ENCODE measurements at regions not wholly inside any gene's neighbourhood (a gene's known extent, or its start where the extent isn't known, plus 50 kb on each side); places are given as distances from the start of the nearest gene placed in this dataset.
"Not testable (repeated sequence)": the region's sequence is repeated elsewhere in the genome, so short reads cannot be mapped to it uniquely, and the experiment has no call there.

DNA sequence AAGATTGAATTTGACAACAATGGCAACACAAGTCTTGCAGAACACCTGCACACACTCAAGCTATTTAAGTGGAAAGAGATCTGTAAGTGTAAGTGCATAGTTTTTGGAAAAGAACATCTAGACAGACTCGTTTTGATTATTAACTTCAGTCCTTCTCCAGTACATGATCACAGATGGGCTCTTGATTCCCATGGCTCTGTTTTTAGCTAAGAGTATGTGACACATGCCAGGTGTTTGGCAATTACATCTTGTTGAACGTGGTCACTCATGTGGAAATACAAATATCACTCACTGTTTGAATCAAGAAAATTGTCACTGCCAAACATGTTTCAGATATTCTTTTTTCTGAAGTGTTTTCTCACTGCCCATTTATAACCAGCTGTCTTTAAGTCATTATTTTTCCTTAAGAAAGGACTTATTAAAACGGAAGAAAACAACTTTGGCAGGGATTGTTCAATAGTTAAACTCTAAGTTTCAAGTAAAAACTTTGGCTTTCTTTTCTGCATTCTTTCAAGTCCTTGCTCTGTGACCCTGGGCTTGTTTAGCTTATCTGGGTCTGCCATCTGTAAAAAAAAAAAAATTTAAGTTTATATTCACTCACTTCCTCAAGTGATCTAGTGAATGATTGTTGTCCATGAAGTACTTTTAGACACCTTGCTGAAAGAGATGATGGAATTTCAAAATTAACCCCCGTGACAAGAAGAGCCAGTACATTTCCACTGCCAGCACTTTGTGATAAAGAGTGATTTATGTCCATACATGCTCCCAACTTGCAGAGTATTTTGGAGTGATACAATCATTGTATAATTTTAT lies 125.4 kb downstream of the ATXN3L start:
- peak; percentile 64 for ATAC-seq

DNA sequence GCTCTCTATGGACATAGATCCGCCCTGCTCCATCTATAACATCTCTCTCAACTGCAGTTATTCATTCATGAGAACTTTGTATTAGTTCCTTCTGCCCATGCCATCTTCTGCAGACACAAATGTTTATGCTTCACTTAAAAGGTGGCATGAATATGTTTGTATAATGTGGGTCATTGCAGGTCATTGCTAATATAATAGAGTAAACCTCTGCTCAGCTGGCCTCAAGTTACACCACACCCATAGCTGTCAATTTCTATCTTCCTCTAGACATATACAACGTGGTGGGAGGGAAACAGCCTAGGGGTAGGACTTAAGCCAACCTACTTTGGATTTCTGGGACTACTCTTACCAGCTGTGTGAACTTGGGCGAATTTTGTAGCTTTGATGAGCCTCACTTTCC lies 129.8 kb downstream of the ATXN3L start:
- no peak for DNase-seq
- intact Hi-C loops (cut with micrococcal nuclease), result no loop called here
- no peak for ATAC-seq

More for the DNA sequence above, 125.4 kb downstream of the ATXN3L start:
- intact Hi-C loops (cut with micrococcal nuclease), result no loop called here
- DNase-seq, result no peak

DNA sequence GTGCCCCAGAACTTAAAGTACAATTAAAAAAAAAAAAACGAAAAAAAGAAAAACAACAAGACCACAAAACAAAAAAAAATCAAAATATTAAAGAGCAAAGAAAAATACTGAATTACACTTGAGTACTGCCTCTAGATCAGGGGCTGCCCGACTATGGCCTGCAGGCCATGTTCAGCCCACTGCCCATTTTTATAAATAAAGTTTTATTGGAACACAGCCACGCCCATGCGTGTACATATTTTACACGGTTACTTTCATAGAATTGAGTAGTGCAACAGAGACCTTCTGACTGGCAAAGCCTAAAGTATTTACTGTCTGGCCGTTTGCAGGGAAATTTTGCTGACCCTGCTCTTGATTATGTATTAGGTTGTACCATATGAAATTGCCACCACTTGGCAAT lies 130.5 kb downstream of the ATXN3L start:
- no peak for ATAC-seq
- DNase-seq, result no peak
- intact Hi-C loops (cut with micrococcal nuclease), result no loop called here

DNA sequence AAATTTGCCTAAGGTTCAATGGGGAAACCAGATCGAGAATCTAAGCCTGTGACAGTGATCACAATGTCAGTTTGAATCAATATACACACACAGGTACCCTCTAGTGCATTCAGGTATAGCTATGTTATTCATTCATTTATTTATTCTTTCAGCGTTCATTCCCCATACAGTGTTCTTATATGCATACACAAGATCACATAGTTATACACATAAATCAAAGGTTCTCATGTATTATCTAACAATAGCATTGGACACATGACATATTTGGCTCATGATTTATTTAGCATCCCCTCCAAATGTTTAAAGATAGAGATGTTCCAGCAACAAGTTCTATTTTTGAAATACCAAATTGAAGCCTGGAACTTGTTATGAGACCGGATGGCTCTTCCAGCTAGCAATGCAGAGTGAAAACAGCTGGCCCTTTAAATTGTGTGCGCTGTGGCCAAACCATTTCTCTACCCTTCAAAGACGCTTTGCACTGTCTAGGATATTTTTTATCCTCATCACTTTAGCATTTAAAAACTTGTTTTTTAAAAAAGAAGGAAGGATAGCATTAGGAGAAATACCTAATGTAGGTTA lies 131.0 kb downstream of the ATXN3L start:
- intact Hi-C loops (cut with micrococcal nuclease), result no loop called here
- ATAC-seq (peak; percentile 94), DNase-seq (no peak)

DNA sequence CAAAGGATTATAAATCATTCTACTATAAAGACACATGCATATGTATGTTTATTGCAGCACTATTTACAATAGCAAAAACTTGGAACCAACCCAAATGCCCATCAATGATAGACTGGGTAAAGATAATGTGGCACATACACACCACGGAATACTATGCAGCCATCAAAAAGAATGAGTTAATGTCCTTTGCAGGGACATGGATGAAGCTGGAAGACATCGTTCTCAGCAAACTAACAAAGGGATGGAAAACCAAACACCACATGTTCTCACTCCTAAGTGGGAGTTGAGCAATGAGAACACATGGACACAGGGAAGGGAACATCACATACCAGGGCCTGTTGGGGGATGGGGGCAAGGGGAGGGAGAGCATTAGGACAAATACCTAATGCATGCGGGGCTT lies 133.2 kb downstream of the ATXN3L start:
- intact Hi-C loops (cut with micrococcal nuclease); ATAC-seq; DNase-seq: not testable (repeated sequence)

DNA sequence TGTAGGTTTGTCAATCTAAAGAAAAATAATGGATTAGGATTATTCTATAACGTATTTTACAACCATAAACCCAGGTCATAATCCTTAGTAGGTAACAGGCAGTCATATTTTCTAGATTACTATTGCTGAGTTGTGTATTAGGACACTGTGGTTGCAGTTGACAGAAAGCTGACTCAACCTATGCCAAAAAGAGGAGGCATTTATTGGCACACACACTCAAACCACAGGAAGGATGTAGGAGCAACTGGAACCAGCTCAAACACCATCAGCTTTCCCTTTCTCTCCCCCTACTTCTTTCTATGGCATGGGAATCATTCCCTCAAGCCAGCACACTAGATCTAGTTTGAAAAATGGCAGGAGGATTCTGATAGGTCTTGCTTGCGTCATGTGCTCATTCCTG lies 136.4 kb upstream of the FAM9C start:
- DNase-seq, result no peak
- intact Hi-C loops (cut with micrococcal nuclease), result no loop called here

DNA sequence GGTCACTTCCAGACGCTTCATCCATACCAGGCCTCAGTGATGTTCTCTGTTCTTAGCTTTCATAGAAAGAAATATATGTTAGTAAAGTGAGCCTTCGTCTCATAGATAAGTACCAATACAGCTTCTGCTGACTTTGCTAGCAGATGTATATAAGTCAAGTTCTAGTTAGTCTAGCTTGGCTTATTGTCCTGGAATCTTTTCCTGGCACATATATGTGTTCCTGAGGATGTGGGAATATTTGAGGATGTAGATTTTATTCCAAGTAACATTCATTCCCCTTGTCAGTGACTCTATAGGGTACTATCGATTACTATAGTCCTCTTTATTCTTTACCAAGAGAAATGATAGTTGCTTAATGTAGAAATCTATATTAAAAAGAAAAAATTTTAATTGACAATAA lies 135.2 kb upstream of the FAM9C start:
- no peak for ATAC-seq
- intact Hi-C loops (cut with micrococcal nuclease), result no loop called here
- no peak for DNase-seq

More for the DNA sequence above, 136.4 kb upstream of the FAM9C start:
- ATAC-seq, result no peak

DNA sequence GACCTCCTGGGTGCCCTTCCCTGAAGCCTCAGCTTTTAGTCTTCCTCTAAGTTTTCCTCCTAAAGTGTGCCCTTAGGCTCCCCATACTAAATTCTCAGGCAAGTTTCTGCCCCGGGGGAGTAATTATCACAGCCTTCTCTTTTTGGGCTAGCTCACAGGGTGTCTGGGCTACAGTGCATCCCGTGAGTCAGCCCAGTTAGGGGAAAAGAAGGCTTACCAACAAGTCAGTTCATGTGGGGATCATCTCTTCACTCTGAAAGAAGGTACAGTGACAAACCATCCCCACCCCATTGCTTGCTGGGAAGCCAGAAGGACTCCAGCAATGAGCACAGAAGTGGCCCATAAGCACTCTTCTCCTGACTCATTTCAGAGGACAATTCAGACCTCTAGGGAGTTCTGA lies 134.7 kb upstream of the FAM9C start:
- DNase-seq, result no peak
- intact Hi-C loops (cut with micrococcal nuclease), result no loop called here
- ATAC-seq, result no peak

DNA sequence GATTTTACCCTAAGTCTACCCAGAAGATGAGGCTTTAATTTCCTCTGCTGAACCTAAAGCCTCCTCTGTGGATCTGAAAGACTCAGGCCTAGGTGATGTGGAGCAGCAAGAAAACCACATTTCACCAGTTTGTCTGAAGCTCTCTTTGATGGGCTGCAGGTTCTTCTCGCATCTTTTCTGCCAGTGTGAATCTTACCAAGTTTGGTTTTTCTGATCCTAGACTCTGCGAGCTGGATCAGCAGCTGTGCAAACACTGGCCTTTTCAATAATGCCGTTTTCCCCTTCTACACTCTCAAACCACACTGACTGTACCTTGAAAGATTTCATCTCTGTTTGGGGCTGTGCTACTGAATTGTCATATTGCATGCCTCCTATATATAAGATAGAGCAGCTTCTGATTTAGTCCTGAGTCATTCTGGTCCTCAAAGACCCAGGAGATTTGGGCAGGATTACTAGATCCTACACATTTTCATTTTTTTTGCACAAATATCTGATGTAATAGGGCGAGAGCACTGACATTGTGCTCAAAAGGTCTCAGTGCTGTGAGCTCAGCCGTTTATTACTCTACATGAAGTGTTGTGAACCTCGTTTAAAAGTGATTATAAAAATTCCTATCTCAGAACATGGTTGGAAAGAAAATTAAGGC lies 133.6 kb upstream of the FAM9C start:
- DNase-seq, result no peak
- ATAC-seq, result no peak
- intact Hi-C loops (cut with micrococcal nuclease), result no loop called here

DNA sequence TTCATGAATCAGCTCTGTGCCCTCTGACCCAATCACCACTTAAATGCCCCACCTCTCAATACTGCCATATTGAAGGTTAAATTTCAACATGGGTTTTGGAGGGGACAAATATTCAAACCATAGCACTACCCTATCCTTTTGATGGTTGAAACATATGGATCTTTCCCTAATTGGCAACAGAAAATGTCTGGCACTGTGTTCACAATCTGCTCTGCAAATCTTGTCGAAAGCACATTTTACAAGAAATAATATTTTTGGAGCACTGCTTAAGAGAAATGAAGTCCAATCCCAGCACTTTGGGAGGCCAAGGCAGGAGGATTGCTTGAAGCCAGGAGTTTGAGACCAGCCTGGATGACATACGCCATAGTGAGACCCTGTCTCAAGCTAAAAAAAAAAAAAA lies 130.6 kb upstream of the FAM9C start:
- no peak for DNase-seq
- intact Hi-C loops (cut with micrococcal nuclease), result no loop called here
- ATAC-seq, result no peak

DNA sequence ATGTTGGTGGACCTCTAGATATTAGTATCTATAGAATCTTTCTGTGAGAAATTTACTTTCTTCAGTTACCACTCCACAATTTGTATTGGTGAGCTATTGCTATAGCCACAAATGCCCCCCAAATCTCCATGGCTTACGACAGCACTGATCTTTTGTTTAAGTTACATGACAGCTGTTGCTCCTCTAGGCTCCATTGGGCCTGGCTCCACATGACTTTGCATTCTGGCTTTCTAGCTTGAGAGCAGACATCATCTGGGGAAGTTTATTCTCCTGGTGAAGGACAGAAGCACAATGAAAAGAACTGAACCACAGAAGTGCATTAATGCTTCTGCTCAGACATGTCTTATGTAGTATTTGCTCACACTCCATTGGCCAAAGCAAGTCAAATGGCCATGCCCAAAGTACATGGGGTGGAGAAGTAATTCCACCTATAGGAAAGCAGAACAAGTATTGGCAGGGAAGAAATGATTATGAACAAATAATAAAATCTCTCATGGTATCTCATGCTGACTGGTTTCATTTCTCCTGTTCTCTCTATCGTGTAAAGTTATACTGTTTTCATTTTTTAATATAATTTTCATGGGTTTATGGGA lies 126.6 kb upstream of the FAM9C start:
- no peak for ATAC-seq
- intact Hi-C loops (cut with micrococcal nuclease), result no loop called here
- no peak for DNase-seq

DNA sequence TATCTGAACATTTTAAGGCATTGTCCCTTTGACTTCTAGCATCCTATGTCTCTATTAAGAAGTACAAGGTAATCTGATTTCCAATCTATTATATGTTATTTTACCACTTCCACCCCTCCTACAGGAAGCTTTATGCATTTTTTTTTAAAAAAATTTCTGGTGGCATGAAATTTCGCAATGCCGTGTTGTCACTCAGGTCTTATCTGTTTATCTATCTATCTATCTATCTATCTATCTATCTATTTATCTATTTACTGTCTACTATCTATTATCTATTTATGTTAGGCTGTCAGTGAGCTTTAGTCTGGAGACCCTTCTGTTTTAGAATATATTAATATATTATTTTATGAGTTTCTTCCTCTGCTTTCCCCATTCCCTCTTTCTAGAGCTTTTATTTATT lies 125.3 kb upstream of the FAM9C start:
- intact Hi-C loops (cut with micrococcal nuclease), result no loop called here
- no peak for ATAC-seq
- no peak for DNase-seq

DNA sequence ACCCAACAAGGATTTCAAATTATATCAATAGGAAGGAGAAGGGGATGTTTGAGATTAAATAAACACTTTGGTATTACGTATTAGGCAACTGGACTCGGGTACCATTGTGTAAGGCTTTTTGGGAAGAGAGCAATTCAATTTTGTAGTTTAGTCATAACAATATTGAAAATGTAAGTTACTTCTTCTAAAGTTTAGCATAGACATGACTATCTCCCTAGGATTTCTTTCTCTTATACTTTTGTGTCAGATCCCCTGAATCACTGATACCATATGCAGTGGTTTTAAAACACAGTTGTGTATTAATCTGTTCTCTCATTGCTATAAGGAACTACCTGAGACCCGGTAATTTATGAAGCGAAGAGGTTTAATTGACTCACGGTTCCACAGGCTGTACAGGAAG lies 123.8 kb upstream of the FAM9C start:
- intact Hi-C loops (cut with micrococcal nuclease), result no loop called here
- DNase-seq (no peak), ATAC-seq (no peak)

DNA sequence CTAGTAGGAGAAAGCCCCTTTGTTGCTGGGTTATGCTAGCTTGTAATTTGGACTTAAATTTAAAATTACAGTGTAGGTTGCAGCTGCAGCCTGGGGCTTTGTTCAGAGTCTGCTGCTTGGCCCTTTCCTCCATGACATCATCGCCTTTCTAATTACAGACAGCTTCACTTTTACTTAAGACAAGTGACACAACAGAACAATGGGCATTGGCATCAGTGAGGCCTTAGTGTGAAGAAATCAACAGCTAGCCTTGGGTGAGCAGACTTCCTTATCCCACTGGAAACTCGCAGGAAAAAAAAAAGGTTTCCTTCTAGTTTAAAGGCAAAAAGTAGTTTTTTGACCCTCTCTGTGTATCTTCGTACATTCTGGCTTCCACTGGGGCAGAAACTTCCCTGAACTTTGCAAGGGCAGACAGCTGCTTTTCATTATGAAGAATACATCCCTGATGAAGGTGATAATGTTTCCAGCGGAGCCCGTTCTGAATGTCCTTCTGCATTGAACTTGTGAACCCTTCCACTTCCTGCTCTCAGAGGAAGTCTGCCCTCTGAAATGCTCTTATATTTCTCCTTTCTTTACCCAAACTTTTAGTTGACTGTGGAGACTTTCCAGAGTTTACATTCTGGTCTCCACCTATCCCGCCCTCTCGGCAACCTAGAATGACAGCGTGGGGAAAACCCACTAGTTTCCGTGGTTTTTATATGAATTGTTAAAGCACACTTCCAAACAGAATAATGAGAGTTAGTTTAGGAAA lies 123.2 kb upstream of the FAM9C start:
- peak; percentile 89 for ATAC-seq
- intact Hi-C loops (cut with micrococcal nuclease), result no loop called here
- DNase-seq, result no peak

DNA sequence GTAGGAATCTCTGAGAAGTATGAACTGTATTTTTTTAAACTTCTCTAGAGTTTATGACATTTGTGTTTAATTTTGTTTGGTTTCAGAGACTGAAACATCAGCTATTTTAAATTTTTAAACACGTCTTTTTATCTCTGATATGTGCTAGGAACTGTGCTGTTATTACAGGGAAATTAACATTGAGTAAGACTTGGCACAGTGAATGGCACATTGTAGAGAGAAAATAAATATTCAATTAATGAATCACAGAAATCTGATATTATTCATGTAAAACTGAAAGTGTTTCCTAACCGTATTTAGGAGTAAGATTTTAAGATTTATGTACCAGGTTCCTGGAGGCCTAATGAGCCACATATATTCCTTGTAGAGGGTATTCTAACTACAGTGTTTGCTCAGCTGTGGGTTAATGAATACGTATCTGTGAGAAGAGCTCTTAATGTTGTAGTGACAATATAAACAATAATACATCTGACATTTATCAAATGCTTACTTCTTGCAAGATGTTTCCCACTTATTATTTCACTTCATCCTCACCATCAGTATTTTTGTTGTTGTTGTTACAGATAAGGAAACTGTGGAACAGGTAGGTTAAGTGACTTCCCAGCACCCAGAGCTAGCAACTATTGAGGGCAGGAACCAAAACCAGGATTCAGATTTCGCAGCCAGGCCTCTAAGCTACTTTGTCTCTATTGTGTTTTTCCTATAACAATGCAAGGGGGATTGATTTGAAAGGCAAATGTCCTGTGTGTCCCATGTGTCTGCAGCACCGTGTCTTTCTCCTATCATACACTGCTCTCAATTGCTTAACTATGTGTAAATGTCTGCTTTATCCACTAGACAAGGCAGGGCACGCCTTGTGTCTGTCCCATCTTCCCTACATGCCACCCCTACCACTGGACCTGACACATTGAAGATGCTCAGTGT lies 121.1 kb upstream of the FAM9C start:
- DNase-seq (no peak), ATAC-seq (peak; percentile 30)
- intact Hi-C loops (cut with micrococcal nuclease), result no loop called here

DNA sequence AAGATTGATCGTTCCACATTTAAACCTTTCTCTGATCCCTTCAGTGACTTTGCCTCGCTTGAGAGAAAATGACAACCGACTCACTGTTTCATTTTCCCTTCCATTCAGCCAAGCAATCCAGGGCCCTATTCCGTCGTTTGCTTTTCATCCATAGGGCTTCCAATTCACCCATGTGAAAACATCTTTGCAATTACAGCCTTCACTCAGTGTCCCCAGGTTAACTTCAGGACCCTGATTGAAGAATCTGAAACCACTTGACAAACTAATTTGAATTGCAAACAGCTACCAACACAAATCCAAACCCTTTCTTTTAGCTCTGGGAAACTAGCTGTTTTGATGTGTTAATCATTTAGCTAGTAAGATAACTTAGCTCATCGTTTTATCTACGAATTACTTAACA lies 120.2 kb upstream of the FAM9C start:
- DNase-seq (no peak), ATAC-seq (no peak)
- intact Hi-C loops (cut with micrococcal nuclease), result no loop called here

DNA sequence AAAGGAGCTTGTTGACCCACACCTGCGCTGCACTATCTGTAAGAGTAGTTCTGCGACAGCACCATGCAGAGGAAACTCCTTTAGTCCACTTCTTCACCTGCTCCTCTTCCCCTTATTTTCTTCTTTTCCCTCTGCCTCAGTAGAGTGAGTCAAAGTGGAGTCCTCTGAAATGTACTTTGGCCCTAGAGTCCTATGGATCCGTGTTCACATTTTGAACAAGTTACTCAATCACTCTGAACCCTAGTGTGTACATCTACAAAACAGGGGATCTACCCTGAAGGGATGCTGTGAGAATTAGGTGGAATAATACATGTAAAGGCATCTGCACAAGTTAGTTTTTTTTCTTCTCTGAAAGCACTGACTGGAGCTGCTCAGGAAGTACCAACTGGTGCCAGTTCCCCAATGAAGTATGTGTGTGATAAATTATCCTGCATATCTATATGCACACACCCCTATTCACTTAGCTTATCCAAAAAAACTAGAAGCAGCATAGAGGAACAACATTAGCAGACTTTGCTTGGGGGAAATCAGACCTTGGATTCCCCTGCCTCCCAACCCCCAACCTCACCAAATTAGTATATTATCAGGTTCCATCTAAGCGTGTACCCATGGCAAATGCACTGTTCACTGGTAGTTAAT lies 118.5 kb upstream of the FAM9C start:
- DNase-seq (no peak), ATAC-seq (no peak)
- intact Hi-C loops (cut with micrococcal nuclease), result no loop called here

DNA sequence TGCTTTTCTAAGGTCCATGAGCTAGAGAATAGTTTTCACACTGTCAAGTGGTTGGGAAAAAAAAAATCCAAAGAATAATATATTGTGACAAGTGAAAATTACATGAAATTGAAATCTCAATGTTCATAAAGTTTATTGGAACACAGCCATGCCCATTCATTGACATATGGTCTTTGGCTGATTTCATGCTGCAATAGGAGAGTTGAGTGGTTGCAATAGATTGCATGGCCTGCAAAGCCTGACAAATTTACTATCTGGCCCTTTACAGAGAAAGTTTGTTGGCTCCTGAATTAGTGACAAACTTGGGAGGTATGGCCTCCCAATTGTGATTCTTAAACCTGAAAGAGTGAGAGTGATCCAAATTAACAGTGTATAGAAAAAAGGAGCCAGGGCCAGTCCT lies 115.5 kb upstream of the FAM9C start:
- intact Hi-C loops (cut with micrococcal nuclease), result no loop called here
- ATAC-seq, result no peak
- DNase-seq, result no peak

Measured in left ventricle myocardium superior (tissue), 1 donor.